HG03342 (cell line): ENCODE measurements at regions not wholly inside any gene's neighbourhood (a gene's known extent, or its start where the extent isn't known, plus 50 kb on each side); places are given as distances from the start of the nearest gene placed in this dataset.

Experiments used
- ATAC-seq: cut with Tn5 transposase; IDR thresholded peaks from one replicate; pipeline ENCODE4 v1.9.1; 2021; ENCODE audit warnings: mild to moderate bottlenecking, moderate library complexity; ENCODE audit not compliant: unreplicated experiment

GRCh38 chr14:96617635-96618034, 115.5 kb downstream of the PAPOLA start:
- no peak for ATAC-seq

GRCh38 chr14:96622926-96623325, 120.7 kb downstream of the PAPOLA start:
- ATAC-seq, result no peak

GRCh38 chr14:96623676-96624484, 121.7 kb downstream of the PAPOLA start:
- ATAC-seq, result no peak

- ATAC-seq, result no peak
These were observed 122.7 kb downstream of the PAPOLA start for GRCh38 chr14:96624661-96625425.

GRCh38 chr14:96625426-96625985, 123.3 kb downstream of the PAPOLA start:
- no peak for ATAC-seq

GRCh38 chr14:96626121-96626768, 124.1 kb downstream of the PAPOLA start:
- ATAC-seq, result no peak

- no peak for ATAC-seq
These were observed 124.7 kb downstream of the PAPOLA start for GRCh38 chr14:96626916-96627315.

- ATAC-seq, result no peak
These were observed 125.2 kb downstream of the PAPOLA start for GRCh38 chr14:96627386-96627785.

GRCh38 chr14:96627811-96628775, 125.9 kb downstream of the PAPOLA start:
- ATAC-seq, result no peak

GRCh38 chr14:96629082-96629481, 126.9 kb downstream of the PAPOLA start:
- ATAC-seq, result no peak

- ATAC-seq, result no peak
These were observed 127.5 kb downstream of the PAPOLA start for GRCh38 chr14:96629558-96630222.

GRCh38 chr14:96630281-96630680, 128.1 kb downstream of the PAPOLA start:
- no peak for ATAC-seq

GRCh38 chr14:96631030-96631429, 128.8 kb downstream of the PAPOLA start:
- ATAC-seq, result no peak

GRCh38 chr14:96631621-96632362, 129.6 kb downstream of the PAPOLA start:
- ATAC-seq, result no peak

- no peak for ATAC-seq
These were observed 130.2 kb downstream of the PAPOLA start for GRCh38 chr14:96632363-96632758.

- no peak for ATAC-seq
These were observed 130.9 kb downstream of the PAPOLA start for GRCh38 chr14:96633096-96633495.

GRCh38 chr14:96634481-96634880, 132.3 kb downstream of the PAPOLA start:
- ATAC-seq, result no peak

- ATAC-seq, result no peak
These were observed 132.7 kb downstream of the PAPOLA start for GRCh38 chr14:96634896-96635295.

- no peak for ATAC-seq
These were observed 133.7 kb downstream of the PAPOLA start for GRCh38 chr14:96635850-96636249.
